Superior temporal gyrus (tissue), 1 donor: ENCODE measurements at regions not wholly inside any gene's neighbourhood (a gene's known extent, or its start where the extent isn't known, plus 50 kb on each side); places are given as distances from the start of the nearest gene placed in this dataset.
"Not testable (repeated sequence)": the region's sequence is repeated elsewhere in the genome, so short reads cannot be mapped to it uniquely, and the experiment has no call there.

Experiments
- DNase-seq: peaks from one replicate; pipeline ENCODE4 v3.0.0-alpha.2; 2016; ENCODE audit errors: extremely low spot score

- DNase-seq, result no peak
Observed at GRCh38 chr21:18819507-18819906, 415.9 kb upstream of the TMPRSS15 start.

GRCh38 chr21:18826562-18826961 lies 423.0 kb upstream of the TMPRSS15 start:
- DNase-seq, result no peak

- DNase-seq, result no peak
Observed at GRCh38 chr21:18831942-18832676, 428.5 kb upstream of the TMPRSS15 start.

GRCh38 chr21:18832950-18833349 lies 429.4 kb upstream of the TMPRSS15 start:
- no peak for DNase-seq

GRCh38 chr21:18834121-18834520 lies 430.5 kb upstream of the TMPRSS15 start:
- DNase-seq, result not testable (repeated sequence)

- DNase-seq, result no peak
Observed at GRCh38 chr21:18840239-18840638, 436.7 kb upstream of the TMPRSS15 start.

- DNase-seq, result not testable (repeated sequence)
Observed at GRCh38 chr21:18857606-18858005, 454.0 kb upstream of the TMPRSS15 start.

- no peak for DNase-seq
Observed at GRCh38 chr21:18869104-18869503, 465.5 kb upstream of the TMPRSS15 start.

- no peak for DNase-seq
Observed at GRCh38 chr21:18877917-18878316, 474.3 kb upstream of the TMPRSS15 start.

- DNase-seq, result no peak
Observed at GRCh38 chr21:18887922-18888602, 484.5 kb upstream of the TMPRSS15 start.

- DNase-seq, result no peak
Observed at GRCh38 chr21:18893406-18893805, 489.8 kb upstream of the TMPRSS15 start.

GRCh38 chr21:18894387-18894786 lies 490.8 kb upstream of the TMPRSS15 start:
- DNase-seq, result no peak

- no peak for DNase-seq
Observed at GRCh38 chr21:18899261-18899660, 495.7 kb upstream of the TMPRSS15 start.

- DNase-seq, result no peak
Observed at GRCh38 chr21:18902660-18903059, 499.1 kb upstream of the TMPRSS15 start.

- no peak for DNase-seq
Observed at GRCh38 chr21:18907076-18907475, 503.5 kb upstream of the TMPRSS15 start.

- DNase-seq, result no peak
Observed at GRCh38 chr21:18908641-18909040, 505.1 kb upstream of the TMPRSS15 start.

- DNase-seq, result no peak
Observed at GRCh38 chr21:18913914-18914313, 510.3 kb upstream of the TMPRSS15 start.

- DNase-seq, result no peak
Observed at GRCh38 chr21:18914570-18914969, 511.0 kb upstream of the TMPRSS15 start.

GRCh38 chr21:18917622-18918021 lies 514.0 kb upstream of the TMPRSS15 start:
- DNase-seq, result no peak

GRCh38 chr21:18931237-18931636 lies 527.7 kb upstream of the TMPRSS15 start:
- DNase-seq, result no peak

GRCh38 chr21:18937337-18937736 lies 533.8 kb upstream of the TMPRSS15 start:
- DNase-seq, result no peak

- no peak for DNase-seq
Observed at GRCh38 chr21:18940791-18941190, 537.2 kb upstream of the TMPRSS15 start.

GRCh38 chr21:18950045-18950740 lies 546.6 kb upstream of the TMPRSS15 start:
- no peak for DNase-seq
